GM12873 (cell line): ENCODE measurements at regions not wholly inside any gene's neighbourhood (a gene's known extent, or its start where the extent isn't known, plus 50 kb on each side); places are given as distances from the start of the nearest gene placed in this dataset.

Source experiments
- CTCF ChIP-seq: IDR thresholded peaks from 2 replicates; pipeline ENCODE4 v1.5.1; 2012; ENCODE audit warnings: low read depth, mild to moderate bottlenecking, moderate library complexity, low read length, control low read depth; ENCODE audit not compliant: insufficient read depth; ENCODE audit errors: missing control alignments

DNA sequence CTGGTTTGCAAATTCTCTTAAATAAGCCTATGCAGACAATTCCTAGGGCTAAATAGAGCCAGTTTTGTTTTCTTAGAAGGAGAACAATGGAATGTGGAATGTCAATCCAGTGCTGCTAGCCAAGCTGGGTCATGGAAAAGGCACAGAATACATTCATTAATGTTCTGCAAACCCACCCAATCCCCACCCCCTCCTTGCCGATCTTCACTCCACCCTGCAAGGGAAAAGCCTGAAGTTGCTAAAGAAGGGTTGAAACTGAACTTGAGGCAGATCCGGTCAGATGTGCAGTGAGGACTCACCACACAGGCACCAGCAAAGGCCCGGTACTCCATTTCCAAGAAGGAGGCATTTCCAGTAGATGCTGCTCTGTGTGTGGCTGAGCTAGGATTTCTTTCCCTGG lies 179.6 kb downstream of the PLPP3 start:
- TF ChIP-seq CTCF: no peak

DNA sequence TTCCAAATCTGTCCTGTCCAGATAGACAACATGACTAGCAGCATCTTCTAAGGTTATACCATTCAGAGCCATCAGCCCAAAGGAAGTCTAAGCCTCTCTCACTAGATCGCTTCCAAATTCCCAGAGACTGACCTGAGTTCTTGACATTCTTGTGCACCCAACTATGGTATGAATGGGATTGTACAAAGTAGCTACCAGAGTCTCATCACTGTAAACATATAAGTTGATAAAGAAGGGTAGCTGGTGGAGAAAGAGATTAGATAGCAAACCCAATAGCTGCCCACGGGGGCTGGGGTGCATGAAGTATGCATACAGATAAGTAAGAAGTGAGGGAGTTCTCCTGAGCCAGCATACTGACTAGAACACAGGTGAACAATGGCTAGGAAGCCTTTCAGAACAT lies 180.0 kb downstream of the PLPP3 start:
- no peak for TF ChIP-seq CTCF

DNA sequence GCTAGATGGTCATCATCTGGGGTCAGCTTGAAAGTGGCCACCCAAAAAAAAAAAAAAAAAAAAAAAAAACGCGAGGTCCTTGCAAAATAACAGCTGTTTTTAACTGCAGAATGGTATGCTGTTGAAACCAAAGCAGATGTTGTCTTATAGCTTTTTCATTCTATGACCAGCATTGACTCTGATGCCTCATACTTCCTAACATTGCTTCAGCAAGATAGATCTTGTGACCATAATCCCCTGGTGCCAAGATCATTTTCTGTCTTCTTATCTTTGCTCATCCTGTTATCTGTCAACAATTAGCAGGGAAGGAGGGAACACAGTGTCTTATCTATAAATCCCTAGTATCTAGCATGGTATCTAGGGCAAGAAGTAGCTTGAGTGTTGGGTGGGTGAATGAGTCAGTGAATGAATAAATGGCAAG lies 181.5 kb downstream of the PLPP3 start:
- no peak for TF ChIP-seq CTCF

- TF ChIP-seq CTCF: no peak
Observed at GRCh38 chr1:56397409-56397808, 182.0 kb downstream of the PLPP3 start.

- no peak for TF ChIP-seq CTCF
Observed at GRCh38 chr1:56396581-56396980, 182.8 kb downstream of the PLPP3 start.

- TF ChIP-seq CTCF: no peak
Observed at GRCh38 chr1:56395776-56396175, 183.6 kb downstream of the PLPP3 start.

GRCh38 chr1:56394298-56394697 lies 185.1 kb downstream of the PLPP3 start:
- TF ChIP-seq CTCF: no peak
